Peyer's patch (tissue), 4 donors: ENCODE measurements at regions not wholly inside any gene's neighbourhood (a gene's known extent, or its start where the extent isn't known, plus 50 kb on each side); places are given as distances from the start of the nearest gene placed in this dataset.
A peak's percentile ranks its signal among the peaks of the same experiment; 100 is the strongest.

ENCODE experiments used
- DNase-seq, 3 donors: peaks; one replicate each; pipeline ENCODE4 v3.0.0-alpha.2; 2017 to 2019
- H3K27ac ChIP-seq, 4 donors: fragments of 200-600 bp; sonication (generic); one replicate each; pipeline ENCODE4 v1.5.1; 2016 to 2019
- H3K27me3 ChIP-seq, 2 donors: fragments of 200-600 bp; sonication (generic); one replicate each; pipeline ENCODE4 v1.5.1; 2019
- H3K36me3 ChIP-seq, 3 donors: fragments of 200-600 bp; sonication (generic); one replicate each; pipeline ENCODE4 v1.5.1; 2016 to 2019
- H3K4me1 ChIP-seq, 4 donors: fragments of 200-600 bp; sonication (generic); one replicate each; pipeline ENCODE4 v1.5.1; 2016 to 2019
- H3K4me3 ChIP-seq, 4 donors: fragments of 200-600 bp; sonication (generic); 1 replicate in 3 of 4; 2 replicates in 1 of 4; pipeline ENCODE4 v1.5.1; 2016 to 2019; ENCODE audit warnings: mild to moderate bottlenecking in 1 of 4
- H3K9me3 ChIP-seq, 4 donors: fragments of 200-600 bp; sonication (generic); one replicate each; pipeline ENCODE4 v1.5.1; 2016 to 2019; ENCODE audit warnings: mild to moderate bottlenecking in 1 of 4
- CTCF ChIP-seq, 6 experiments: fragments of 450-650 bp in 4 of 6; fragments of 200-600 bp in 2 of 6; sonication (generic) in 1 of 6; IDR thresholded peaks; one replicate each; pipeline ENCODE4 v1.5.1; 2017 to 2019; ENCODE audit warnings: antibody characterized with exemption in 6 of 6, mild to moderate bottlenecking in 3 of 6, moderate library complexity in 1 of 6
- POLR2A ChIP-seq, 2 donors: fragments of 450-650 bp; IDR thresholded peaks; one replicate each; pipeline ENCODE4 v1.5.1; 2017; ENCODE audit warnings: antibody characterized with exemption in 2 of 2, mild to moderate bottlenecking in 2 of 2, moderate library complexity in 2 of 2

GRCh38 chr15:31250033-31250432 lies 76.6 kb upstream of the KLF13 start:
- H3K4me3 ChIP-seq, result no peak overlapping the region
- no peaks in the 10 kb centered on the region for H3K9me3 ChIP-seq
- H3K27me3 ChIP-seq, result no peaks in the 10 kb centered on the region
- no peaks in the 10 kb centered on the region for H3K36me3 ChIP-seq
- H3K27ac ChIP-seq, result no peak overlapping the region
- H3K4me1 ChIP-seq, result peaks cover 0 to 5% (median 0%) of the 10 kb centered on the region in 4 donors
- TF ChIP-seq CTCF (IDR thresholded peaks at IDR 0.05), result no peak
- TF ChIP-seq POLR2A (IDR thresholded peaks at IDR 0.05), result no peak
- DNase-seq, result peak in 1 of 3 donors; percentile 15

- Histone ChIP-seq H3K4me3 (no peak overlapping the region), H3K36me3 (no peaks in the 10 kb centered on the region), H3K4me1 (peaks cover 0 to 5% (median 0%) of the 10 kb centered on the region in 4 donors), H3K9me3 (no peaks in the 10 kb centered on the region), H3K27ac (no peak overlapping the region), H3K27me3 (no peaks in the 10 kb centered on the region)
- TF ChIP-seq POLR2A (IDR thresholded peaks at IDR 0.05) (no peak), CTCF (IDR thresholded peaks at IDR 0.05) (no peak)
- peak in 1 of 3 donors; percentile 27 for DNase-seq
These were observed 75.5 kb upstream of the KLF13 start for GRCh38 chr15:31251165-31251564.

- peaks cover 0 to 5% (median 2%) of the 10 kb centered on the region in 4 donors for H3K4me1 ChIP-seq
- no peaks in the 10 kb centered on the region for H3K27me3 ChIP-seq
- H3K9me3 ChIP-seq, result no peaks in the 10 kb centered on the region
- H3K27ac ChIP-seq, result no peak overlapping the region
- DNase-seq, result no peak
- H3K4me3 ChIP-seq, result no peak overlapping the region
- TF ChIP-seq POLR2A (IDR thresholded peaks at IDR 0.05), result no peak
- TF ChIP-seq CTCF (IDR thresholded peaks at IDR 0.05), result no peak
- no peaks in the 10 kb centered on the region for H3K36me3 ChIP-seq
These were observed 74.4 kb upstream of the KLF13 start for GRCh38 chr15:31252171-31252785.

- Histone ChIP-seq H3K27ac (peak overlapping the region in 2 of 4 donors; percentile 10 to 20), H3K36me3 (no peaks in the 10 kb centered on the region), H3K9me3 (no peaks in the 10 kb centered on the region), H3K4me1 (peaks cover 0 to 5% (median 2%) of the 10 kb centered on the region in 4 donors), H3K27me3 (no peaks in the 10 kb centered on the region), H3K4me3 (no peak overlapping the region)
- TF ChIP-seq POLR2A (IDR thresholded peaks at IDR 0.05) (no peak), CTCF (IDR thresholded peaks at IDR 0.05) (peak in 1 of 6 experiments; percentile 13)
- DNase-seq, result peak in 2 of 3 donors; percentile 54 to 73
These were observed 72.0 kb upstream of the KLF13 start for GRCh38 chr15:31254431-31255175.

GRCh38 chr15:31255176-31255510 lies 71.5 kb upstream of the KLF13 start:
- Histone ChIP-seq H3K36me3 (no peaks in the 10 kb centered on the region), H3K27me3 (no peaks in the 10 kb centered on the region), H3K4me3 (no peak overlapping the region), H3K9me3 (no peaks in the 10 kb centered on the region), H3K4me1 (peaks cover 0 to 5% (median 2%) of the 10 kb centered on the region in 4 donors), H3K27ac (peak overlapping the region in 1 of 4 donors; percentile 10)
- no peak for TF ChIP-seq POLR2A (IDR thresholded peaks at IDR 0.05)
- no peak for TF ChIP-seq CTCF (IDR thresholded peaks at IDR 0.05)
- peak in 1 of 3 donors; percentile 46 for DNase-seq
